ENCODE measurements at regions not wholly inside any gene's neighbourhood (a gene's known extent, or its start where the extent isn't known, plus 50 kb on each side); places are given as distances from the start of the nearest gene placed in this dataset.
"Not testable (repeated sequence)": the region's sequence is repeated elsewhere in the genome, so short reads cannot be mapped to it uniquely, and the experiment has no call there.

DNA sequence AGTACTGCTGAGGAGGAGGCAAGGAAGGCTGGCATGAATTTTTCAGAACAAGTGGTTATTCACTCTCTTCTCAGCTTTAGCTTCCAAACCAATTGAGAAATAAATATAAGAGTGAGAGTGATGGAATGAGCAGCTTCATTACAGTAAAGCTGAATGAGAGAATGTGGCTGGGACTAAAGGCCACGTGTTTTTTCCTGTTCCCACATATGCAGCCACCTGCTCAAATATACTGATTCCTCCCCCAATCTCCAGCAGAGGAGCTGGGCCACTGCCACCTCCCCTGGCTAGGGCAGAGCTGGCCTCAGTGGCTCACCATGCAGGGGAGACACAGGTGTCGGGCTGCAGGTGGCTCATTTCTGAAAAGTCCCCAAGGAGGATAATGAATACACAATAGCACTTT, 1505.3 kb upstream of the WWC1 start:
- no peak for DNase-seq

DNA sequence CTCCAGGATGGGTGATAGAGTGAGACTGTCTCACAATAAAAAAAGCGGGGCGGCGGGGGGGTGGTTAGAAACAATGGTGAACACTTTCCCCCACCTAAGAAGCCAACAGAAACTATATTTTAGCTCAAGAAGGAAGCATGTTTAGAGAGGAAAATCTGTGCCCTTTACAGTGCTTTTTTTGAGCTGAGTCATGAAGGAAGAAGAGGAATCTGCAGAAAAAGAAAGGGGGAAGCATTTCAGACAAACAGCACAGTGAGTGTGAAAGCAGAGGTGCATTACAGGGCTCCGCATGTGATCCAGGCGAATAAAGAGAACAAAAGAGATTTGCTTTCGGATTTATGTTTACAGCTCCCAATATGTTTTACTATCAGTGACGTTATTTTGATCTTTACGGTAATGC, 1504.6 kb upstream of the WWC1 start:
- DNase-seq, result no peak

DNA sequence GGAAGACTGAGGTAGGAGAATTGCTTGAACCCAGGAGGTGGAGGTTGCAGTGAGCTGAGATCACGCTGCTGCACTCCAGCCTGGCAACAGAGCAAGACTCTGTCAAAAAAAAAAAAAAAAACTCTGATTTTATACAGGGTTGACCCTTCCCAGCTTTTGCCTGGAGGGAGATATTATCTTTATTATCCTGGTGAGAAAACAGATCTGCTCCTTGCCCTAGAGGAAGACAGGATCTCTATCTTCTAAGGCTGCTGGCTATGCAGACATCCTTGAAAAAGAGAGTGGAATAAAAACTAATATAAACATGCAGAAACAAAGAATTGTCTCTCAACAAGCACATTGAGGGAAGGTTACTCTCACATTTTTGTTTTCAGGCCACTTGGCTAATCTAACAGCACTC, 1503.4 kb upstream of the WWC1 start:
- no peak for DNase-seq

DNA sequence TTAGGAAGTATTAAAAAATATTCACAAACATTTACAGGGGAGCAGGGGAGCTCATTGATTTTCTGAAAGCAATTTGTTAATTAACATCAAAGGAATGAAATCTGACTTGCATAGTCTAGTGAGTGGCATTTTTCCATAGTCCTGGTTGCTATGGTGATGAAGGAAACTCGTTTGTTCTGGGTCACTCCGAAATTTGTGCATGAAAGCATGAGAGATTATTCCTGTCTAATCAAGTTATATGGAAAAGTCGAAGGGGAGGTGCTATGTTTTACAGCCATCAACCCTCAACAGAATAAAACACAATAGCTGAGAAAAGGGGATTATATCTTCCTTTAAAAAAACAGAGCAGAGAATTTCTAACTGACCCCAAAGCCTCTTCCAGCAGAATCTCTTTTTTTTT, 1495.7 kb upstream of the WWC1 start:
- no peak for DNase-seq

DNA sequence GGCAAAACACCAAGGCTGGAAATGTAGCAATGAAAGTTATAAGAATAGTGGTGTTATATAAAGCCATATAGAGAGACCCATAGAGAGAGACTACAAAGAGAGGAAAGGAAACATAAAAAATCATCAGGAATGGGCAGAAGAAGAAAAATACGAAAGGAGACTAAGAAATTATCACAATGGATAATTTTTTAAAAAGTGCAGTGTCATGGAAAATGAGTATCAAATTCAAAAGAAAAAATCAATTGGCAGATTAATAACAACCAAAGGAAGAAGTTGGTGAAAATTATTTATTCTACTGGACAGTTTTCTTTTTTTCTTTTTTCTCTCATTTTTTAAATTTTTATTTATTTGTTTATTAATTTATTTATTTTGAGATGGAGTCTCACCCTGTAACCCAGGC, 1488.4 kb upstream of the WWC1 start:
- DNase-seq, result no peak

DNA sequence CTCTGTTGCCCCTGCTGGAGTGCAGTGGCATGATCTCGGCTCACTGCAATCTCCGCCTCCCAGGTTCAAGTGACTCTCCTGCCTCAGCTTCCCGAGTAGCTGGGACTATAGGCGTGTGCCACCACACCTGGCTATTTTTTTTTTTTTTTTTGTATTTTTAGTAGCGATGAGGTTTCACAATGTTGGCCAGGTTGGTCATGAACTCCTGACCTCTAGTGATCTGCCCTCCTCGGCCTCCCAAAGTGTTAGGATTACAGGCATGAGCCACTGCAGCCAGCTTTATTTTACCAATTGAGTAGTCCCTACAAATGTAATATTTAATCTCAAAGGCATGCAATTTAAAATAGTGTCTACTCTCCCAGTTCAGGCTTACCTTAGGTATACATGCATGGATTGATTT, 1487.2 kb upstream of the WWC1 start:
- not testable (repeated sequence) for DNase-seq

DNA sequence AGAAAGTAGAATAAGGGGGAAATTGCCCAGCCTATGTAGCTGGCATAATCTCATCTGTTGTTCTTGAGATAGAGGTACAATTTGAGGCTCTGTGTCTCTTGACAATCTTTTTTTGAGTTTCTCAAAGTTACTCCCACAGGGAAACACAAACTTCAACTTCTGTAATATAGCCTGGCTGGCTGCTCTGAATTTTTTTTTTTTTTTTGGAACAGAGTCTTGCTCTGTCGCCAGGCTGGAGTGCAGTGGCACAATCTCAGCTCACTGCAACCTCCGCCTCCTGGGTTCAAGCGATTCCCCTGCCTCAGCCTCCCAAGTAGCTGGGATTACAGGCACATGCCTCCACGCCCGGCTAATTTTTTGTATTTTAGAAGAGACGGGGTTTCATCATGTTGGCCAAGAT, 1486.8 kb upstream of the WWC1 start:
- DNase-seq, result not testable (repeated sequence)

DNA sequence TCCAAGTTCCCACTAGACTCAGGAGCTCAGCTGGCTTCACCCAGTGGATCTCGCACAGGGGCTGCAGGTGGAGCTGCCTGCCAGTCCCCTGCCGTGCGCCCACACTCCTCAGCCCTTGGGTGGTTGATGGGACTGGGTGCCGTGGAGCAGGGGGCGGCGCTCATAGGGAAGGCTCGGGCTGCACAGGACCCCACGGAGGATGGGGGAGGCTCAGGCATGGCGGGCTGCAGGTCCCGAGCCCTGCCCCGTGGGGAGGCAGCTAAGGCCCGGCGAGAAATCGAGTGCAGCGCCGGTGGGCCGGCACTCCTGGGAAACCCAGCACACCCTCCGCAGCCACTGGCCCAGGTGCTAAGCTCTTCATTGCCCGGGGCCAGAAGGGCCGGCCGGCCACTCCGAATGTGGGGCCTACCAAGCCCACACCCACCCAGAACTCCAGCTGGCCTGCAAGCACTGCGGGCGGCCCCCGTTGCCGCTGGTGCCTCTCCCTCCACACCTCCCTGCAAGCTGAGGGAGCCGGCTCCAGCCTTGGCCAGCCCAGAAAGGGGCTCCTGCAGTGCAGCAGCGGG, 1481.3 kb upstream of the WWC1 start:
- DNase-seq, result not testable (repeated sequence)

DNA sequence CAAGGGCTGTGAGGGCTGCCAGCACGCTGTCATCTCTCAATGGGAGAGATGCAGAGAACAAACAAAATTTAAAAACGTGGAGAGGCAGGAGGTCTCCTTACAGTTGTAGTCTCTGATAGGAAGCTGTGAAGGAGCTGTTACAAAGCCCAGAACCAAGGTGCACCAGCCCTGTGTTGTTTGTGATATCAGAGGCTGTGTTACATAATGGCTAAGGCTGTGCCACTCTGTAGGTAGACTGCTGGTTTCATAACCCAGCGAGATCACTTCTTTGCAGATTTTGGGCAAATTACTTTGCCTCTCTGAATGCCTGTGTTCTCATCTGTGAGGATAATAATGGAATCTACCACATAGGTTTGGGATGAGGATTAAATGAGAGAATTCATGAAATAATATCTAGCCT, 1480.7 kb upstream of the WWC1 start:
- DNase-seq, result no peak

DNA sequence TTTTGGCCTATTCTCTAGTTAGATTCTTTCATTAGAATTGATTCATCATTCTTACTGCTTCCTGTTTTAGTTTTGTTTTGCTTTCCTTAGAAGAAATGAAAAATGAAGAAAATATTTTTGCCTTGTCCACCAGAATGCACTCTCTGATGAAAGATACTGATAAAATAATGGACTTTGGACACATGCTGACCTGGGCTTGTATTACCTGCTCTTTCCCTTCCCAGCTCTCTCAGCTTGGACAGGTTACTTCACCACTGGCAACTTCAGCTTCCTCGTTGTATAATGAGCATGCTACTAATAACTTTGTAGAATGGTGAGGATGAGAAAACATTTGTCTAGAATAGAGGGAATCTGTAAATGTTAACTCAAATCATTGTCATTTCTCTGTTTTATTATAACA, 1468.1 kb upstream of the WWC1 start:
- no peak for DNase-seq

DNA sequence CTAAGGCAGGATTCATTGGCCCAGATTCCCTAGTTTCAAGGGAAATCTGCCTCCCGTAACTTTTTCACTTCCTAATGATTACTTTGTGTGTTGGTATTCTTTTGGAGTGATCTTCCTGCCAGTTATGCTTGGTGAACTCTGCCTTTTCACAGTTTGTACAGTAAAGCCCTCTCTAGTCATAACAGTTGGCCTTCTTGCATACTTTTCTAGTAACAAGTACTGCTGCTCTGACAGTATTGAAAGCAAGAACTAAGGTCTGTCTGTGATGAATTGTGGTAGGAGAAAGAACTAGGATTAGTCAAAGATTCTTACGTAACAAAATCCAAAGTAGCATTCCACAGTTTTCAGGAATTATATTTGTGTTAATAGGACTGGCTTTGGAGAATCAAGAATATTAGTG, 1457.2 kb upstream of the WWC1 start:
- DNase-seq, result no peak

DNA sequence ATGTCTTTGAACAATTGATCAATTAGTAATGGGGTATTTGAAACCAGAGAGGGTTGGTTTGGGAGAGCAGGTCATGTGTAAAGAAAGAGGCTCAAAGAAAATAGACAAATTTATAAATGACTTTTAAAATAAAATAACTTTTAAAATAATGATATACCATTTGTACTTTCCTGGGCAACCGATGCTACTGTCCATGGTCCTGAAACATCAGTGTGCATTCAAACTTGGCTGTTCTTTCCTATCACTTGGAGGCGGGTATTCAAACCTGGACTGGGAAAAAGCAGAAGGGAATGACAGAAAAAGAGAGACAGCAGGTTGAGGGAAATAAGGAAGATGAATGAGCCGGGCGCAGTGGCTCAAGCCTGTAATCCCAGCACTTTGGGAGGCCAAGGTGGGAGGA, 1446.4 kb upstream of the WWC1 start:
- peak; percentile 6 for DNase-seq

DNA sequence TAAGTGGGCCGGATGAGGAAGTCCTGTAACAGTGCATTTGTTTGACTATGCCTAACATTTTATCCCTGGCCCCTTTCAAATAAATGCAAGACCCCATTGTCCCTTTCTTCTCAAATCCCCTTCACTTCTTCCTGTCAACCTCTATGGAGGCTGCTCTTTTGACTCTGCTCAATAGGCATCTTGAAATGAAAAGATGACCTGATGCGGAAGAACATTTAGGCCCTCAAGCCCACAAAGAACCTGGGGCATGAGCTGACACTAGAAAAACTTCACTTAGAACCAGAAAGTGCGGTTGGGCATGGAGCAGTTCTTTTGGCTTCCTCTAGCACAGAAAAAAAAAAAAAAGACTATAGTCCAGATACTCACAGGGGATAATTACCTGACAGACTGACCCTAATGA, 1434.7 kb upstream of the WWC1 start:
- no peak for DNase-seq

DNA sequence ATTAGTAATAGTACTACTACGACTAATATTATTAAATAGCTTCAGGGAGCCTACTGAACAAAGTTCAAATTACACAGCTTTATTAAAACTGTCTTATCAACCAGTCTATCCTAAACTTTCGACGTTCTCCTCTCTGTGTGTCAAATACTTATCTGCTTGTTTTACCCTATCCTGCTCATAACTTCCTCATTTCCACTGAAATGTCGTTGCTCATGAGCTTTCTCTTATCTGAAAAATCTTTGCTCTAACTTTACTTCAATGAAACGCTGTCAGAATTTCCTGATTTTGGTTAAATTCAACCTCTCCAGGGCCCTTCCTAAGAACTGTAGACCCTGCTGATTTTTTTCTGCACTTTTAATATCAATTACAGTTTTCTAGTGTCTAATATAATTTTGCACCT, 1431.0 kb upstream of the WWC1 start:
- DNase-seq, result no peak

DNA sequence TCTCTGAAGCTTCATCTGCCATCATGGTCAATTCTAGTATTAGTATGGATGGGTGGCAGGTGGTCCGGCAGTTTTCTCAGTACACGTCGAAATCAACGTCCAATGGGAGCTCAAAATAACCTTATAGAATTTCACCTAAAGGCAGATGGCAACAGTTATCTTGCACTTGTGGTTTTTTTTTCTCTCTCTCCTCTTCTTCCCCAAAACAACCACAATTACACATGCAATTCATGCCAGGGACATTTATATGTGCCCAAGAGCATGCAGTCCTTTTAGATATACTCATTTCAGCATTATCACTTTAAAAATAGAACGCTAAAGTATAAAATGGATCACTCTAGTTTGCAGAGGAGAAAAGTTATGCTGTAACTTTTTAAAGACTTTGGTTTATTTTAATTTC, 1428.9 kb upstream of the WWC1 start:
- DNase-seq, result no peak

DNA sequence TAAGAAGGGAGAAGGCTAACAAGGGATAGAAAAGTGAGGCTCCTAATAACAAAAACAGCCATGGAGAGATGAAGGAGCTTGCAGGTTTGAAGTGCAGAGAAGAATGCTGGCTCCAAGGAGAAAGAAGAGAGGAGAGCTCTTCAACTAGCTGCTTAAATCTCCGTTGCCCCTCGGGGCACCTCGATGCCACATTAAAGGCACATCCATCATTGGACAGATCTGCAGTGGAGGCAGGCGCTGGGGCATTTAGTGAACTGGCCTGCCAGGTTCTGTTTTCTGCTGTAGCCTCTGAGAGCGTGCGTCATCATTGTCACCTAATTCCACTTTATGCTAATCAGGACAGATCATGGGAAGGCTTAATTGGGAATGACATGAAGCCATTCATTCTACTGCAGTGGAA, 1426.2 kb upstream of the WWC1 start:
- no peak for DNase-seq

DNA sequence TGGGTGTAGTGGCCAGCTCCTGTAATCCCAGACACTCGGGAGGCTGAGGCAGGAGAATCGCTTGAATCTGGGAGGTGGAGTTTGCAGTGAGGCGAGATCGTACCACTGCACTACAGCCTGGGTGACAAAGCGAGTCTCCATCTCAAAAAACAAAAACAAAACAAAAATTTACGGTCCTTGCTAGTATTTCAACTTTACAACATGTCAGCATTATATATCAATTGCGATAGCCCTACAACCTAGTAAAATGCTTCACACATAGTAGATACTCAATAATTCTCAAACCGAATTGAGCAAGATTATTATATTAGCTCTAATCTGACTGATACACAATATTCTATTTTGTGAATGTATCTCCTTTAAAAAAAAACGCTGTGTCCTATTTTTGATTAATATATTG, 1411.0 kb upstream of the WWC1 start:
- no peak for DNase-seq

DNA sequence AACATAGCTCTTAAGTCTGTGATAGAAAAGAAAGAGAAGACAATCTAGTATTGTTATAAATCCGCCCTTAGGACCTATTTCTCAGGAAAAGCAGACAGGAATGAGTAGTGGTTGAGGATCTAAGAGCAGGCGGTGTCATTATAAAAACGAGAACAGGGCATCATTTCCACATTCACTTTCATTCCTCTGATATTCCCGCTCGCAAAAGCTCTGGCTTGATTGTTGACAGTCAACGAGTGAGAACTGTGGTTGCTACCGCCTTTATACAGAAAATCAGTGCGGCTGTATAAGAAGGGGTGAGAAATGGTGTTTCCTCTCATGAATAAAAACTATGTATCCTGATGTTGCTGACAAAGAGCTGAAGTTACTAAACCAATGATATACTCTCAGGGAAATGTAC, 1409.6 kb upstream of the WWC1 start:
- no peak for DNase-seq

DNA sequence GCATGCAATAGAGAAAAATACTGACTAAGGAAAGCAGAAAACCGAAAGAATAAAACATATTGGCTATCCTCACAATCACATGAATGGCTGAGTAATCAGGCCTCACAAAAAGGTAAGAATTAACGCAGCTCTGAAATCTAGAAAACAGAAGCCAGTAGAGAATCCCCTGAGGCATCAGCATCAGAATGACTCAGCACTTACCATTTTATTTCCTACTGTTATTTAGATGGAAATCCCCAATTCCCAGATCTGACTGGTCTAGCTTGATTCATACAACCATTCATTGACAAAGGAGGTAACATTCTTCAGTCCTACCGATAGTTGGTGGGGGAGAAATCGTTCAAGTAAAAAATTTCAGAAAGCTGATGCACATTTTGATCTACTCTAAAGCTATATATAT, 1408.4 kb upstream of the WWC1 start:
- DNase-seq, result no peak

DNA sequence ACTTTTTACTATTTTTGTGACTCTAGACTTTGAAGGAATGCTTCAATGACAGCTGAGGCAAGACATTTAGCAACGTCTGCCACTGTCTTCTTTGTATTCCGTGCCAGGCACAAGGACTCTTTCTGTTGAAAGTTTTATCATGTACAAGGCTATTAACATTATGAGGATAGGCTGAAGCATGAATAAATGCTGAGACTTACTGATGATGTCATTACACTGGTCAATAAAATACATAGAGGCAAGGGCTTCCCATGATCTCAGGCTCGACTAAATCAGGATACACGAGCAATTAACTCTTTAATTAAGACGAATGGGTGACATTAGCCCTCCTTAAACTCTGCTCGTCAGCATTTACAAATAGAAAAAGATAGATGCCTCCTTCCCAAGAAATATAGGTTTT, 1393.3 kb upstream of the WWC1 start:
- no peak for DNase-seq

DNA sequence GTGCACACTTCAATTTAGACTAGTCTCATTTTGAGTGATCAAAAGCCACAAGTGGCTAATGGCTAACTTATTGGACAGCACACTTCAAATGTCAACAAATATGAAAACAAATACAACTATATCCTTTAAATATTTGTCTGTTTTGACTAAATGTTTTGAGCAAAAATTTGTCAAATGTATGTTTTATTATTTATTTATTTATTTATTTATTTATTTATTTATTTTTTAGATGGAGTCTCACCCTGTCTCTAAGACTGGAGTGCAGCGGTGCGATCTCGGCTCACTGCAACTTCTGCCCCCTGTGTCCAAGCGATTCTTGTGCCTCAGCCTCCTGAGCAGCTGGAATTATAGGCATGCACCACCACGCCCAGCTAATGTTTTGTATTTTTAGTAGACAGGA, 1392.1 kb upstream of the WWC1 start:
- no peak for DNase-seq

DNA sequence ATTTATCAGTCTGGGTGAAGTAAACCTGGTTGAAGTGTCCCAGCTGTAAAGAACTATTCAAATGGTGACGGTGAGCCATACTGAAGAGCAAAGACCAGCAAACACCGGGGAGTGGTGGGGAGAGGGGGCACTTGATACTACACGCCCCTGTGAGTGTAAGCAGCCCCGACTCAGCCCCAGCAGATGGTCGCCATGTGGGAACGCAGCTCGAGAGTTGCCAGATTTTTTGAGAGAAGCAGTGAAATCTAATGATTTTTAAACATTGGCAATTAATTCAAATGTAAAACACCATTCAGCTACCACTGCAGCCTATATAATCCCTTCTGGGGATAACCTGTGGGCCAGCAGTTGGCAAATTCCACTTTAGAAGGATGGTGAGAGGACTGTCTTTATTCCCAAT, 1386.9 kb upstream of the WWC1 start:
- DNase-seq, result no peak

DNA sequence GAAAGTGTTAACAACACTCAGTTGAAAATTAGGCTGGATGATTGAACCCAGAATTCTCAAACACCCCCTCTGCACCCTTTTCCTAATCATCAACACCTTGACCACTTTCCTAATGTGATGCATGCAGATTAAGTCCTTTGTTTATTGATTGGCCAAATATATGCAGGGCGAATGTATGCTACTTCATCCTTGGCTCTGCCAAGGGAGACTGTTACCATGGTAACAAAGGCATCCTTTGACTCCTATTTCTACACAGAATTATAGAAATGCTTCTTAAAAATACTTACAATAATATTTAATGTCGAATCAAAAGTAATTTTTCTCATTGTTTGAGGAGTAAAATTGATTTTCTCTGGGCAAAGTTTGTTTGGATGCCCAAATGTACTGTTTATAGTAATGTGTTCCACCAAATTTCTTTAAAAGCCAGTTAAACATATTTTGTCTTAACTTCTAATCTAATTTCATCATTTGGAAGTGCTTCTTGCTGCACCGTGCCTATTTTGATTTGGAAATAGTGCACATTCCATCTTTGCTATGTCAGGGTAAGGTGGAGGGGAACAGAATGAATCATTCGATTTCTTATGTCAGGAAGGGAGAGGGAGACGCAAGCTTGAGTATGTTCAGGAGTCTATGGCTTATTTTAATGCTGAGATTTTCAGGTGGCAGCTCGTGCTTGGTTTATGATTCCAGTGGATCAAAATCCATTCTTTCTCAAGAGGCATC, 1384.3 kb upstream of the WWC1 start:
- DNase-seq, result no peak

DNA sequence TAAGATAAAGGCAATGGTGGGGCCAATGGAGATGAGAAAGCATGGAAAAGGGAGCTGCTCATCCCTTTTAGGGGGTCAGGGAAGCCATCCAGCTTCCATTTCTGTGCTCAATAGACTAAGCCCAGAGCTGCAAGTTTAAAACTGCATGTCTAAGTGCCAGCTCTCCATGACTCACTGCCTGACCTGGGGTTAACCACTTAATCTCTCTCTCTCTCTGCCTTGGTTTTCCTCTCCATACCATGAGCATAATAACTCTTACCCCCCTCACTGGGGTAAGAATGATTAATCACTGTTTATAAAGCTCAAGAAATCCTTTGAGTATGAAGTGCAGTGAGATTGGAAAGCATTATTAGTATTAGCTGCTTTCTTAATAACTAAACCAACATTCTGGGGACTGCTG, 1382.4 kb upstream of the WWC1 start:
- no peak for DNase-seq

DNA sequence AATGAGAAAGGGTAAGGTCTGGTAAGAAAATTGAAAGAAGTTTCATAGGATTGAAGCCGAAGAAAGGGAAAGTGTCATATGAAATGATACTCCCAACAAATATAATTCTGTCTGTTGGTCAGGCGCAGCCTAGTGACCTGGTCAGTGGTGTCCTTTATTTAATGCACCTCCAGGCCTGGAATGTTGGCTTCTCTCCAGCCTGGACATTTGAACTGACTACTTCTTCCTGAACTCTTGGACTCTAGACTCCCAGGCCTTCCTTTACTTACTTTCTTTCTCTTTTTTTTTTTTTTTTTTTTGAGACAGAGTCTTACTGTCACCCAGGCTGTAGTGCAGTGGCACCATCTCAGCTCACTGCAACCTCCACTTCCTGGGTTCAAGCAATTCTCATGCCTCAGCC, 1381.5 kb upstream of the WWC1 start:
- no peak for DNase-seq

Measured in right kidney (tissue), 1 donor.